22Rv1 (cell line): ENCODE measurements at regions not wholly inside any gene's neighbourhood (a gene's known extent, or its start where the extent isn't known, plus 50 kb on each side); places are given as distances from the start of the nearest gene placed in this dataset.

Experiments
- CTCF ChIP-seq: fragments of 450-650 bp; IDR thresholded peaks from 2 replicates; pipeline ENCODE4 v1.5.1; 2017; ENCODE audit warnings: mild to moderate bottlenecking
- ZFX ChIP-seq: fragments of 450-650 bp; IDR thresholded peaks from 2 replicates; pipeline ENCODE4 v1.6.1; 2017; ENCODE audit warnings: antibody characterized with exemption, borderline replicate concordance

GRCh38 chr10:10914144-10914543, 103.5 kb upstream of the CELF2 start:
- TF ChIP-seq CTCF = no peak
- TF ChIP-seq ZFX = no peak
